ENCODE measurements at regions not wholly inside any gene's neighbourhood (a gene's known extent, or its start where the extent isn't known, plus 50 kb on each side); places are given as distances from the start of the nearest gene placed in this dataset.

DNA sequence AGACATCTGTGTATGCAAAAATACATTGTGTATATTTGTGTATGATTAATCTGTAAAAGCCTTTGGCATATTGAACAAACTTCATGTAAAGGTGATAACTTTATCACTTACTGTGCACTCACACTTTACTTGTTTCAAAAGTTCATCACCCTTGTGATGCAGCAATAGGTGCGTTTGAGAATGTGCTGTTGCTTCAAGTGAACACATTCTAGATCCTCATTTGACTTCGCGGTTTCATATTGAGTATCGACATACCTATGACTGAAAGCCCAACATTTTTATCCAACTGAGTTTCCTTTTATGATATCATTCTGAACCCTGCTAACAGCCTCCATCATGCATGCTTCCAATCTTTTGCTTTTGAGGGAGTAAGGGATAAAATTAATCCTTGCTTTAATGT lies 1086.9 kb downstream of the TMEM121 start:
- TF ChIP-seq, protein P1, sequence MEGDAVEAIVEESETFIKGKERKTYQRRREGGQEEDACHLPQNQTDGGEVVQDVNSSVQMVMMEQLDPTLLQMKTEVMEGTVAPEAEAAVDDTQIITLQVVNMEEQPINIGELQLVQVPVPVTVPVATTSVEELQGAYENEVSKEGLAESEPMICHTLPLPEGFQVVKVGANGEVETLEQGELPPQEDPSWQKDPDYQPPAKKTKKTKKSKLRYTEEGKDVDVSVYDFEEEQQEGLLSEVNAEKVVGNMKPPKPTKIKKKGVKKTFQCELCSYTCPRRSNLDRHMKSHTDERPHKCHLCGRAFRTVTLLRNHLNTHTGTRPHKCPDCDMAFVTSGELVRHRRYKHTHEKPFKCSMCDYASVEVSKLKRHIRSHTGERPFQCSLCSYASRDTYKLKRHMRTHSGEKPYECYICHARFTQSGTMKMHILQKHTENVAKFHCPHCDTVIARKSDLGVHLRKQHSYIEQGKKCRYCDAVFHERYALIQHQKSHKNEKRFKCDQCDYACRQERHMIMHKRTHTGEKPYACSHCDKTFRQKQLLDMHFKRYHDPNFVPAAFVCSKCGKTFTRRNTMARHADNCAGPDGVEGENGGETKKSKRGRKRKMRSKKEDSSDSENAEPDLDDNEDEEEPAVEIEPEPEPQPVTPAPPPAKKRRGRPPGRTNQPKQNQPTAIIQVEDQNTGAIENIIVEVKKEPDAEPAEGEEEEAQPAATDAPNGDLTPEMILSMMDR (conservative IDR thresholded peaks at IDR 0.05 in 1 of 2, IDR thresholded peaks at IDR 0.05 in 1 of 2; ENCODE audit: low read depth in 1 of 2, low read length in 2 of 2) = no peak
- no peak for TF ChIP-seq EZH2 (IDR thresholded peaks at IDR 0.05; ENCODE audit: low read length, missing control alignments)
